Central memory CD8-positive, alpha-beta T cell (primary cell): ENCODE measurements at regions not wholly inside any gene's neighbourhood (a gene's known extent, or its start where the extent isn't known, plus 50 kb on each side); places are given as distances from the start of the nearest gene placed in this dataset.

Experiments used
- ATAC-seq: fragments of 150-1000 bp; cut with Tn5 transposase; replicated peaks from 2 replicates; pipeline ENCODE4 v1.10.0; 2022; ENCODE audit warnings: mild to moderate bottlenecking, moderate FRiP score, moderate number of reproducible peaks; ENCODE audit not compliant: poor library complexity, severe bottlenecking; ENCODE audit errors: extremely low read depth
- DNase-seq, 2 donors: peaks; one replicate each; pipeline ENCODE4 v3.0.0; 2021; ENCODE audit warnings: low spot score in 2 of 2
- H3K27ac Mint-ChIP-seq: one replicate; pipeline ENCODE4 v1.8.0; 2022; ENCODE audit warnings: low read depth, mild to moderate bottlenecking, moderate library complexity, mixed read lengths
- H3K27me3 Mint-ChIP-seq: one replicate; pipeline ENCODE4 v1.8.0; 2022; ENCODE audit warnings: mixed read lengths
- H3K36me3 Mint-ChIP-seq: one replicate; pipeline ENCODE4 v1.8.0; 2022; ENCODE audit warnings: mild to moderate bottlenecking, moderate library complexity, mixed read lengths; ENCODE audit not compliant: insufficient read depth
- H3K4me1 Mint-ChIP-seq: one replicate; pipeline ENCODE4 v1.8.0; 2022; ENCODE audit warnings: mixed read lengths
- H3K4me3 Mint-ChIP-seq: one replicate; pipeline ENCODE4 v1.8.0; 2022; ENCODE audit warnings: mild to moderate bottlenecking, moderate library complexity, mixed read lengths
- H3K9me3 Mint-ChIP-seq: one replicate; pipeline ENCODE4 v1.8.0; 2022; ENCODE audit warnings: mixed read lengths

DNA sequence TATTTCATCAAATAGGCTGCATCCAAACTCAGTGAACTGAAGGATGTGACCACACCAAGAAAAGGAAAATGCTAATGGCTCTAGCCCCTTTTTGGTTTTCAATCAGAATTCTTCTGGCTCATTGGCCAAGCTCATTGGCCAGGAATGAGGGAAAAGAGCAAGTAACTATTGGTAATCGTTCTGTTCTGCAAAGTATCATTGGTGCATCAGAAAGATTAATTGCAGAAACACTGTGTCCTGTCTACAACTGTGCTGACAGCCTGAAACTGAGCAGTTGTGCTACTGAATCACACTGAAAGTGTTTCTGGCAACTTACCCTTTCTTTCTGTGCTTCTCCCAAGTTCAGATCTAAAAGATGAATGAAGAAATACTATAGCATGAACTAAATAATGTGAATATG is 116.4 kb upstream of the ROBO2 start:
- H3K4me1 Mint-ChIP-seq, result no peaks in the 10 kb centered on the region
- no peak for ATAC-seq

DNA sequence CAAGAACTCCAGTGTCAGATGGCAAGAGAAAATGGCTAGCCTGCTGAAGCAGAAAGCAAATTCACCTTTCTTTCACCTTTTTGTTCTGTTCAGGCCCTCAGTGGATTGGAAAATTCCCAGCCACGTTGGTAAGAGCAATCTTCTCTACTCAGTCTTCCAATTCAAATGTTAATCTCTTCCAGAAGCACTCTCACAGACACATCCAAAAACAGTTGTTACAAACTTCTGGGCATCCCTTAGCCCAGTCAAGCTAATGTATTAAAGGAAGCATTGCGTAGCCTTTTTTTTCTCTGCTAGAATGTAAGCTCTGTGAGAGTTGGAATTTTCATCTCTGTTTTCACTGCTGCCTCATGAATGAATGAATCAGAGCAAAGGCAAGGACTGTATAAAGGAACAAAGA is 109.2 kb upstream of the ROBO2 start:
- no peaks in the 10 kb centered on the region for H3K27me3 Mint-ChIP-seq
- no peak overlapping the region for H3K27ac Mint-ChIP-seq
- H3K4me1 Mint-ChIP-seq, result no peaks in the 10 kb centered on the region
- H3K36me3 Mint-ChIP-seq, result no peaks in the 10 kb centered on the region
- H3K9me3 Mint-ChIP-seq, result peaks cover 17% of the 10 kb centered on the region
- DNase-seq (no peak), ATAC-seq (no peak)
- no peak overlapping the region for H3K4me3 Mint-ChIP-seq

More for the DNA sequence above, 116.4 kb upstream of the ROBO2 start:
- Mint-ChIP-seq H3K36me3 (no peaks in the 10 kb centered on the region), H3K27ac (no peak overlapping the region), H3K27me3 (no peaks in the 10 kb centered on the region), H3K4me3 (no peak overlapping the region), H3K9me3 (peaks cover 5% of the 10 kb centered on the region)
- no peak for DNase-seq

DNA sequence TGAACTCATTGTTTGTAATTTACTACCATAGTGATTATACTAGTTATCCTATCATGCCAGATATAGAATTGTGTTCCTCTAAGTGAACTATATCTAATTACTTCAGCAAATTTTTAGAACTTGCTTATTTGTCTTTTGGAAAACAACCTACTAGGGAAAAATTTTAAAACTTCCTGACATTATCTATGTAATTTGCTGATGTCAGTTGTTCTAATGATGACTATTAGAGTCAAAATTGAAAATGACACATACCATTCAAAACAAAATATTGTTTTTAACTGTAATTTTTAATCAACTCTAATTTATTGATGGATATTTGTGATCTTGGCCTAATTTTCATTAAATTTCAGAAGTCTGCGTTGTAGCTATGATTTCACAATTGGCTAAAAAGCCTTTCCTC is 106.7 kb upstream of the ROBO2 start:
- no peaks in the 10 kb centered on the region for H3K36me3 Mint-ChIP-seq
- H3K27me3 Mint-ChIP-seq, result no peaks in the 10 kb centered on the region
- peaks cover 12% of the 10 kb centered on the region for H3K9me3 Mint-ChIP-seq
- ATAC-seq (no peak), DNase-seq (no peak)
- H3K27ac Mint-ChIP-seq, result no peak overlapping the region
- no peak overlapping the region for H3K4me3 Mint-ChIP-seq
- no peaks in the 10 kb centered on the region for H3K4me1 Mint-ChIP-seq

DNA sequence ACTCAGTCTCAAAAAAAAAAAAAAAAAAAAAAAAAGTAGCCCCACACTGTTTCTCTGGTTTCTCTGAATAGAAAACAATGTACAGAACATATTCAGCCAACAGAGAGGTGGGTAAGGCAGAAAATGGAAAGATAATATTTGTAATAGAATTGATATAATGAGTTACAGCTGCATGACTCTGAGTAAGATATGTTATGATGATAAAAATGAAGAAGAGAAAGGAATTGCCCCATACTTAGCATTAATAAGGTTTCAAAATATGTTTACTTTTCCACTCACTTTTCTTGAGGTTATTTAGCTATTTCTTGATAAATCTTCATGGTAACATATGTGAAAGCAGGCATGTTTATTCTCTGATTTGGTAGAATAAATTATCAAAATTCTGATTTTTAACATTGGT is 100.9 kb upstream of the ROBO2 start:
- DNase-seq (no peak), ATAC-seq (no peak)
- H3K27ac Mint-ChIP-seq, result no peak overlapping the region
- no peaks in the 10 kb centered on the region for H3K27me3 Mint-ChIP-seq
- no peaks in the 10 kb centered on the region for H3K4me1 Mint-ChIP-seq
- no peaks in the 10 kb centered on the region for H3K36me3 Mint-ChIP-seq
- peaks cover 19% of the 10 kb centered on the region for H3K9me3 Mint-ChIP-seq
- H3K4me3 Mint-ChIP-seq, result no peak overlapping the region

DNA sequence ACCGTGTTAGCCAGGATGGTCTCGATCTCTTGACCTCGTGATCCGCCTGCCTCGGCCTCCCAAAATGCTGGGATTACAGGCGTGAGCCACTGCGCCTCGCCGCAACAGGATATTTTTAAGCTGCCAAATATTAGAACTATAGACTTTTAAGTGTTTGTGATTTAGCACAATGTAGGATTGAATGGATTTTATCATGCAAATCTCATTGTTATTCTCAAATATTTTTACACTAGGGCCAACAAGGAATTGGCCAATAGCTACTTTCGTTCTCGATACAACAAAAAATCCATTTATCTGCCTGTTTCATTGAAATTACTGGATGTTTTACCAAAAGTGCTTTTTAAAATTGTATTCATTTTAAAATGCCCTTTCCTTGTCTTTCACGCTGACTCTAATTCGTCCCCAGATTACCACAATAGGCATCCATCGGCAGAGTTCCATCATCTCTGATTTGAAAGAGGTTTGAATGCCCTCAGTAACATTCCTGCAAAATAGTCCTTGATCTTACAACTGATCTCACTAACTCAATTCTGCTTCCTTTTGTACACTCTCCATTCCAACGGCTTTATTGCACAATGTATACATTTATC is 99.6 kb upstream of the ROBO2 start:
- peaks cover 17% of the 10 kb centered on the region for H3K9me3 Mint-ChIP-seq
- H3K36me3 Mint-ChIP-seq, result no peaks in the 10 kb centered on the region
- H3K4me3 Mint-ChIP-seq, result no peak overlapping the region
- H3K4me1 Mint-ChIP-seq, result no peaks in the 10 kb centered on the region
- no peak overlapping the region for H3K27ac Mint-ChIP-seq
- H3K27me3 Mint-ChIP-seq, result no peaks in the 10 kb centered on the region
- ATAC-seq (no peak), DNase-seq (no peak)

DNA sequence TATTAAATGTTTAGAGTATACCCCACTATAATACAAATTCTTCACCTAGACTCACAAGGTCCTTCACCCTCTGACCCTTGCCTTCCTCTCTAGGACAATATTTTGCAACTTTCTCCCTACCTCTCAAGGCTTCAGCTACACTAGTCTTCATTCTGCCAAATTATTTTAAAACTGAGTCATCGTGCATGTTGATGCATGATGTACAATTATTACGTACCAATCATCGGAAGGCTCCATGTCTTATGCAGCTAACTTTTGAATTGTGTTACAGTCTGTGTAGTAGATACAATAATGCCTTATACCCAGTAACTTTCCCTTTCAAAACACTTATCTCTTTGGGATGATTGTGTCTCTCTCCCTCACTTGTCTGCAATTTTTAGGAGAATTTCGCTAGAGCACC is 98.5 kb upstream of the ROBO2 start:
- no peak for DNase-seq
- Mint-ChIP-seq H3K36me3 (no peaks in the 10 kb centered on the region), H3K27me3 (no peaks in the 10 kb centered on the region), H3K27ac (no peak overlapping the region), H3K4me3 (no peak overlapping the region), H3K4me1 (no peaks in the 10 kb centered on the region), H3K9me3 (peaks cover 20% of the 10 kb centered on the region)
- no peak for ATAC-seq

DNA sequence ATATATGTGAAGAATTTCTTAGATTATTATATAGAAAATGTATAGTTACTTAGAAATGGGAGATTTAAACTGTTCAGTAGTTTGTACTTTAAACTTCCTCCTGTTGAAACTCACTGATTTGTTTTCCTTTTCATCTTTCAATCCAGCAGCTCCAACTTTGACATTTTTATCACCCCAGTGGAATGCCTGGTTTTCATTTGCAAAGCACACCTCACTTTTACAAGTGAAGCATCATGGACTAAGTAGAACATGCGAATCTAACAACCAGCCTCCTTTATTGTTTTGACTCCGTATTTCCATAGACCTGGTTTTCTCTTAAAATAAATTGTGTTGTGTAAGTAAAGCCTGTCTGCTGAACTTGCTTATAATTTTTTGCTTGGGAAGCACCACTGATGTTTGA is 97.8 kb upstream of the ROBO2 start:
- Mint-ChIP-seq H3K9me3 (peaks cover 23% of the 10 kb centered on the region), H3K4me1 (no peaks in the 10 kb centered on the region), H3K4me3 (no peak overlapping the region), H3K27ac (no peak overlapping the region), H3K36me3 (no peaks in the 10 kb centered on the region), H3K27me3 (no peaks in the 10 kb centered on the region)
- DNase-seq (no peak), ATAC-seq (no peak)

DNA sequence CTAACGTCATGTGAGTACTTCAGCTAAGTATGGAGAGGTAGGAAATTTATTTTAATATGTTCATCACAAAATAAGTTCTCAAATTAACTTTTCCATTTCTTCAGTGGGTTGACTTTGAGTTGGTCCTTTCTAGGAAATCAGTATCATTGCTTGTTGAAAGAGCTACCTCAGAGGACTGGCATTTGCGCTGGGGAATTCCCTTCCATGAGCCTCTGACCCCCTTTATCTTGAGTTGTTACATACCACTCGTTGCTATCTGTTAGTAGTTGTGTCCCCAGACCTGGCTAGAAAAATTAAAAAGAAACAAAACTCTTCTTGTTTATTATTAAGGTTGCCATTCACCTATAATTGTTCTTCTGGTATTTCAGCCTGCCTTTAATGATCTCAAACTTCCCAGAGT is 96.8 kb upstream of the ROBO2 start:
- Mint-ChIP-seq H3K27me3 (no peaks in the 10 kb centered on the region), H3K27ac (no peak overlapping the region), H3K4me3 (no peak overlapping the region), H3K4me1 (no peaks in the 10 kb centered on the region), H3K9me3 (peaks cover 23% of the 10 kb centered on the region), H3K36me3 (no peaks in the 10 kb centered on the region)
- no peak for DNase-seq
- ATAC-seq, result no peak

DNA sequence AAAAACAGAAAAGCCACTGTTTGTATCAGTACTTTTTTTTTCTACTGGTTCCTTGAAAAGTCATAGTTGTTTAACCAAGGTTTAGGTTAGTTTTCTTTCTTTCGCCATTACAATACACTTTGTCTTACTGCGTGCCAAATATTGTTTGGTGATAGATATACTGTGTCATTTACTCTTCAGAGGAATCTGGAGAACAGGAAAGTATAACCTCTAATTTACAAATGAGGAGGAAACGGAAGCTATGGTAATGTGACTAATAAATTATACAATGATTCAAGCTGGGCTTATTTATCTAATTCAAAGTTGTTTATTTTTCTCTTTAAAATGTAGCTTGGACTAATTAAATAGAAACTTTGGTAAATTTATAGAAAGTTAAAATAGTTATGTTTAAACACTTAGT is 96.2 kb upstream of the ROBO2 start:
- no peak for DNase-seq
- Mint-ChIP-seq H3K4me3 (no peak overlapping the region), H3K9me3 (peaks cover 23% of the 10 kb centered on the region), H3K27ac (no peak overlapping the region), H3K4me1 (no peaks in the 10 kb centered on the region), H3K36me3 (no peaks in the 10 kb centered on the region), H3K27me3 (no peaks in the 10 kb centered on the region)
- no peak for ATAC-seq

DNA sequence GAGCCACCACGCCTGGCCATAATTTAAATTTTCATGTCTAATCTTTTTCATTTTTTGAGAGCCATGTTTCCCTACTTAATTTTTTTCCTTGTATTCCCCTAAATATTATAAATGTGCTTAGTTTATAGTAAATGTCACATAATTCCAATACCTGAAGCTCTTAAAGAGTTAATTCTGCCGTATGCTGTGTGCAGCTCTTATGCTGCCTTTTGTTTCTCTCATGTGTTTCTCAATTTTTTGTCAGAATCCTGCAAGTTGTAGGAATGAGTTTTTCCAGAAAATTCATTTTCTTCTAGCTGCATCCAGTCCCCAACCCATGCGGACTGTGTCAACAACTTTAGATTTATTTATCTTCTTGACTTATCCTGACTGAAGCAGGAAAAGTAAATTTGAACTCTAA is 90.9 kb upstream of the ROBO2 start:
- ATAC-seq, result no peak
- Mint-ChIP-seq H3K4me1 (no peaks in the 10 kb centered on the region), H3K9me3 (peaks cover 27% of the 10 kb centered on the region), H3K36me3 (no peaks in the 10 kb centered on the region), H3K4me3 (no peak overlapping the region), H3K27me3 (no peaks in the 10 kb centered on the region), H3K27ac (no peak overlapping the region)
- no peak for DNase-seq

DNA sequence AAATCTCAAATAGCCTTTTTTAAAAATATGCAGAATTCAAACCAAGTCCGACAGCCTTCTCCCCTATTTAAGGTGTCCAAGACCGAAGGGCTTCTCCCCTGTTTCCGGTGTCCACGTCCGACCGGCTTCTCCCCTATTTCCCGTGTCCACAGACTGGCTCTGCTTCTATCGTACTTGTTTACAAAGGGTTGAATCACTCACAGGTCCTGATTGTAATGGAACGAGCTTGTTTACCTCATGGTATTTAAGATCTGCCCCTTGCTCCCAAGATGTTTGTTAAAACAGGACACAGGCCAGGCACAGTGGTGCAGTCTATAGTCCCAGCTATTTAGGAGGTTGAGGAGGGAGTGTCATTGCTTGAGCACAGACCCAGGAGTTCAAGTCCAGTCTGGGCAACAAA is 90.4 kb upstream of the ROBO2 start:
- no peak overlapping the region for H3K27ac Mint-ChIP-seq

DNA sequence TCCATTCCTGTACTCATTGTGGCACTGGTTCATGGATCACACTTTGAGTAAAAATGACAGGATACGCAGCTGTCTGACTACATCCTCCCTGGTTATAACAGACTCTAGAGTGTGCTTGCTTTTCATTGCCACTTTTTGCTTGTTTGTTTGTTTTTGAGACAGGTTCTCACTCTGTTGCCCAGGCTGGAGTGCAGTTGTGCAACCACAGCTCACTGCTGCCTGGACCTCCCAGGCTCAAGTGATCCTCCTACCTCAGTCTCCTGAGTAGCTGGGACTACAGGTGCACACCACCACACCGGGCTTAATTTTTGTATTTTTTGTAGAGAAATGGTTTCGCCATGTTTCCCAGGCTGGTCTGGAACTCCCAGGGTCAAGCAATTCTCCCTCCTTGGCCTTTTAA is 89.3 kb upstream of the ROBO2 start:
- no peak for DNase-seq
- Mint-ChIP-seq H3K36me3 (no peaks in the 10 kb centered on the region), H3K4me1 (no peaks in the 10 kb centered on the region), H3K9me3 (peaks cover 25% of the 10 kb centered on the region), H3K4me3 (no peak overlapping the region), H3K27me3 (no peaks in the 10 kb centered on the region), H3K27ac (no peak overlapping the region)
- ATAC-seq, result no peak

More for the DNA sequence above, 90.4 kb upstream of the ROBO2 start:
- ATAC-seq (no peak), DNase-seq (no peak)
- H3K4me3 Mint-ChIP-seq, result no peak overlapping the region
- peaks cover 27% of the 10 kb centered on the region for H3K9me3 Mint-ChIP-seq
- no peaks in the 10 kb centered on the region for H3K4me1 Mint-ChIP-seq
- H3K27me3 Mint-ChIP-seq, result no peaks in the 10 kb centered on the region
- H3K36me3 Mint-ChIP-seq, result no peaks in the 10 kb centered on the region

DNA sequence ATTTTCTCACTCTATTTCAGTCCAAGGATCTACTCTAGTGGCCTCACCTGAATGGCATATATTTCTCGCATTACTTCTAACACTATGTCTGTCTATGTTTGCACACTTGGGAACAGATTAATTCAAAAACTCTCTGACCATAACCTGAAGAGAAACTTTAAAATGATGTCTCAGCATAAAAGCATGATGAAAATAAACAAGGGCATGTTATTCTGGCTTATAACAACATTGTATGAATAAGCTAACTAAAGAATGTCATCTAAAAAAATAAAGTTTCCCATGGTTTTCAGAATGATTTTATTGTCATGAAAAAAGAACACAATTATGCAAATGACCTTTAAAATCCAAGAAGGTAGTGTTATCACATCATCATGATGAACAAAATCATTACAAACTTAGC is 85.5 kb upstream of the ROBO2 start:
- Mint-ChIP-seq H3K27ac (no peak overlapping the region), H3K4me3 (no peak overlapping the region), H3K36me3 (no peaks in the 10 kb centered on the region), H3K4me1 (no peaks in the 10 kb centered on the region), H3K9me3 (peaks cover 24% of the 10 kb centered on the region), H3K27me3 (no peaks in the 10 kb centered on the region)
- ATAC-seq, result no peak
- no peak for DNase-seq

DNA sequence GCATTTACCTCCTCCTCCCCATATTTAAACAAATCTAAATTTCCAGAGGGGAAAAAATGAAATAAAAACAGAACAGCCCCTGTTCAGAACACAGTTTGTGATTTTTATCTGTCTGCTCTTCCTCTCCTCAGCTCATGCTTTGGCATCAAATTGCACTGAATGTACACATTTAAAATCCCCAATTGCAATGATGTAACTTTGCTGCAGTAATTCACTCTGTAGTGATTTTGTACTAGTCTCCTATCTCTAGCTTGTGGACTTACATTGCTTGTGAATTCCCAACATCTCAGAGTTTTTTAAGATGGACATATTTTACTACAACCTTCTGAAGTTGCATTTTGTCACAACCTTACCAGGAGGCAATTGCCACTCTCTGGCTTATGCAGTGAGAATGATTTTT is 81.6 kb upstream of the ROBO2 start:
- DNase-seq (no peak), ATAC-seq (no peak)
- Mint-ChIP-seq H3K4me3 (no peak overlapping the region), H3K36me3 (no peaks in the 10 kb centered on the region), H3K27me3 (no peaks in the 10 kb centered on the region), H3K27ac (no peak overlapping the region), H3K9me3 (peaks cover 9% of the 10 kb centered on the region), H3K4me1 (no peaks in the 10 kb centered on the region)
